ENCODE measurements at regions not wholly inside any gene's neighbourhood (a gene's known extent, or its start where the extent isn't known, plus 50 kb on each side); places are given as distances from the start of the nearest gene placed in this dataset.
"Not testable (repeated sequence)": the region's sequence is repeated elsewhere in the genome, so short reads cannot be mapped to it uniquely, and the experiment has no call there.

GRCh38 chr12:84391176-84391575, 521.4 kb downstream of the SLC6A15 start:
- H3K4ac ChIP-seq (replicated peaks; ENCODE audit: insufficient read length, low read depth, low read length); H3K9ac ChIP-seq (replicated peaks in 1 of 4; ENCODE audit: extremely low read depth in 1 of 4, low read depth in 3 of 4, low read length in 3 of 4); CTCF ChIA-PET (ENCODE audit: partially characterized antibody); H3K27me3 ChIP-seq (replicated peaks in 1 of 4; ENCODE audit: control insufficient read depth in 3 of 4, extremely low read depth in 1 of 4, insufficient read depth in 3 of 4, low read length in 3 of 4); H3K79me2 ChIP-seq (ENCODE audit: control insufficient read depth in 1 of 2, insufficient read depth in 2 of 2, low read length in 2 of 2); H2BK15ac ChIP-seq (ENCODE audit: low read length); H3K23ac ChIP-seq (ENCODE audit: insufficient read length); H3K36me3 ChIP-seq (ENCODE audit: control insufficient read depth in 2 of 4, insufficient read depth in 4 of 4, low read length in 3 of 4); H3K27ac ChIP-seq (ENCODE audit: low read depth, low read length); H3K23me2 ChIP-seq (ENCODE audit: low read depth, low read length); DNase-seq (ENCODE audit: low read depth in 1 of 2, low spot score in 2 of 2); H3K4me2 ChIP-seq (ENCODE audit: insufficient read depth in 1 of 2, low read depth in 2 of 2, low read length in 2 of 2); H4K20me1 ChIP-seq (replicated peaks in 1 of 2; ENCODE audit: control insufficient read depth in 1 of 2, insufficient read depth in 2 of 2, low read length in 2 of 2); H4K5ac ChIP-seq (ENCODE audit: insufficient read length, low read depth, low read length); FAIRE-seq; H2BK12ac ChIP-seq (ENCODE audit: low read depth, low read length); H3K4me3 ChIP-seq (ENCODE audit: extremely low read depth in 1 of 4, insufficient read depth in 2 of 4, low read depth in 3 of 4, low read length in 4 of 4); H2BK20ac ChIP-seq (ENCODE audit: low read length); H2BK5ac ChIP-seq (ENCODE audit: low read depth, low read length); H3K18ac ChIP-seq (ENCODE audit: extremely low read depth, low read length); H3K14ac ChIP-seq (ENCODE audit: insufficient read length); H2AK5ac ChIP-seq (ENCODE audit: low read depth, low read length); POLR2A ChIA-PET (ENCODE audit: partially characterized antibody); H2BK120ac ChIP-seq (replicated peaks; ENCODE audit: low read depth, low read length); H2AFZ ChIP-seq (ENCODE audit: low read length); H3K56ac ChIP-seq (replicated peaks; ENCODE audit: insufficient read length, low read depth, low read length); H4K91ac ChIP-seq (replicated peaks; ENCODE audit: insufficient read length, low read length); H3K79me1 ChIP-seq (ENCODE audit: low read depth, low read length); H3K4me1 ChIP-seq (replicated peaks in 1 of 4; ENCODE audit: control insufficient read depth in 3 of 4, insufficient read depth in 4 of 4, low read length in 3 of 4); H4K8ac ChIP-seq (ENCODE audit: extremely low read depth, insufficient read depth, low read length): not testable (repeated sequence)
- peaks cover 11% of the 10 kb centered on the region in 2 experiments; a peak in 3 of 4 replicates for H3K9me3 ChIP-seq (ENCODE audit: insufficient read depth in 2 of 2, low read depth in 1 of 2, low read length in 1 of 2)

Data from H1 (cell line).